ENCODE measurements at regions not wholly inside any gene's neighbourhood (a gene's known extent, or its start where the extent isn't known, plus 50 kb on each side); places are given as distances from the start of the nearest gene placed in this dataset.
A peak's percentile ranks its signal among the peaks of the same experiment; 100 is the strongest.

- DNase-seq, result no peak
Measured at GRCh38 chr18:2082676-2083075, 488.6 kb downstream of the METTL4 start.

GRCh38 chr18:2083691-2084090 is 487.6 kb downstream of the METTL4 start:
- no peak for DNase-seq

DNA sequence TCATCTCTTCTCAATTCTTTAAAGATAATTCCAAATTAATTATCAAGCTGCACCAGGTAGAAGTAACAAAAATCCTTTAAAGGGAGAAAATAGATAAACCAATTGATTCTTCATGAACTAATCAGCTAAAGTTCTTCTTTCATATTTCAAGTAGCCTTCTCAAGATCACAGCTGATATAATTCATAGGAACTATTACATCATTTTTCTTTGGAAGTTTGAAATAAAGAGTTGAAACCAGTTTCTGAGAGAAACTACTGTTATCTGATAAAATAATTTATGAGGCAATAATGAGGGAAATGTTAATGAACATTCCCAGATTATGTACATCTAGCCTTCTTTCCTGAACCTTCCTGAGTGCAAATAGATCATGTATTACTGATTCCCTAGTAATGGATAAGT is 484.9 kb downstream of the METTL4 start:
- no peak for DNase-seq

GRCh38 chr18:2087877-2088673 is 483.2 kb downstream of the METTL4 start:
- DNase-seq, result no peak

GRCh38 chr18:2089396-2089795 is 481.9 kb downstream of the METTL4 start:
- DNase-seq, result no peak

DNA sequence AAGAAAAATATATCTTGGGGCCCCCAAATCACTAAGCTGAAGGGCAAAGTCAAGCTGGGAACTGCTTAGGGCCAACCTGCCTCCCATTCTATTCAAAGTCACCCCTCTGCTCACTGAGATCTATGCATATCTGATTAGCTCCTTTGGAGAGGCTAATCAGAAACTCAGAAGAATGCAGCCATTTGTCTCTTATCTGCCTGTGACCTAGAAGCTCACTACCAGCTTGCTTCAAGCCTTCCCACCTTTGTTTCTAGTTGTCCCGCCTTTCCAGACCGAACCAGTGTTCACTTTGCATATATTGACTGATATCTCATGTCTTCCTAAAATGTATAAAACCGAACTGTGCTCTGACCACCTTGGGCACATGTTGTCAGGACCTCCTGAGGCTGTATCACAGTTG is 479.4 kb downstream of the METTL4 start:
- no peak for DNase-seq

DNA sequence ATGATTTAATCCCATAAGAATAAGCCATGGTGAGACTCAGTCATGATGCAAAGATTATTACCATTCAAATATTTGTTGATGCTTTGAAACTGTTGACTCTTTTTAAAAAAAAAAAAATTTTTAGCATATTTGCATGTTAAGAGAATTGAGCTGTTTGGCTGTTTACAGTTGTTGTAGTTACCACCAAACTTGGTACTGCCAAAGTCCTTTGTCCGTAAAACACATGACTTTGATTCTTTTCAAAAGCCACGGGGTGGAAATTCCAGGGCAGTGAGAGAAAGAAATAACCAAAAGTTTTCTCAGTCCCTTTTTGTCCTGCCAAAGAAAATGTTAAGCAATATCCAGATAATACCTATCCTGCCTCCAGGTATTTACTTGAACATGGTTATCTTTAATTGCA is 474.8 kb downstream of the METTL4 start:
- DNase-seq, result no peak

- no peak for DNase-seq
Measured at GRCh38 chr18:2100694-2101213, 470.6 kb downstream of the METTL4 start.

DNA sequence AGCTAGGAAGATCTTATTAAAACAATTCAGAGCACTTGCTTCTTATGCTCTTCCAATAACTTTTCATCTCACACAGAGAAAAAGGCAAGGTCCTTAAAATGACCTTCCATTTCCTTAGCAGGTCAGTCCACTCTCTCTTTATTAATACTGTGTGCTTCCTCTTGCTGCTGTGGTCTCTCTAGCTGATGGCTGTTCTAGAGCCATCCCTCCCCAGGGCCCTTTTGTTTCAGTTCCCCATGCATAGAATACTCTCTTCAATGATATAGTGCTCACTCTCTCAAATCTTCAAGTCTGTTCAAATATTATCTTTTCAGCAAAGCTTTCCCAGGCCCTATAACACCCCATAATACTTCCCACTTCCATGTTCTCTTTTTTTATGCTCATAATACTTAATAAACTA is 469.3 kb downstream of the METTL4 start:
- DNase-seq, result no peak

GRCh38 chr18:2103299-2103698 is 468.0 kb downstream of the METTL4 start:
- DNase-seq, result no peak

GRCh38 chr18:2104620-2105462 is 466.5 kb downstream of the METTL4 start:
- peak in 2 of 4 experiments; percentile 3 to 7 for DNase-seq

- no peak for DNase-seq
Measured at GRCh38 chr18:2108591-2108990, 462.7 kb downstream of the METTL4 start.

- no peak for DNase-seq
Measured at GRCh38 chr18:2111456-2111855, 459.8 kb downstream of the METTL4 start.

GRCh38 chr18:2112435-2113045 is 458.8 kb downstream of the METTL4 start:
- no peak for DNase-seq

DNA sequence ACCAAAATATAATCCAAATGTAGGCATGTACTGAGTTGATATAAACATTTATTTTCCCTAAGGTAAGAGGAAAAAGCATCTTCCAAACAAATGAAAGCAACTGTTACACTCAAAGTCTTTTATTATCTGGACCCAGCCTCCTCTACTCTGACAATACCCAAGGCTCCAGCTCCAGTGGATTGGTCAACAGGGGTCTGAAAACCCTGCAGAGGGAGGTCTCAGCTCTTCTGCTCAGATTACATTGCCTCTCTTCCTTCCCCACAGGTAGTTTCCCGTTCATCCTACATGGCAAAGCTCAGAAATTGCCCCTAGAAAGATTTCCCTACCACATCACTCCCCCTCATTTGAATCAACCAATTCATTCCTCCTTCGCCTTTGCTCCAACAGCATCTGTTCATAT is 457.0 kb downstream of the METTL4 start:
- no peak for DNase-seq

GRCh38 chr18:2114765-2115164 is 456.5 kb downstream of the METTL4 start:
- no peak for DNase-seq

- DNase-seq, result no peak
Measured at GRCh38 chr18:2121224-2121623, 450.1 kb downstream of the METTL4 start.

DNA sequence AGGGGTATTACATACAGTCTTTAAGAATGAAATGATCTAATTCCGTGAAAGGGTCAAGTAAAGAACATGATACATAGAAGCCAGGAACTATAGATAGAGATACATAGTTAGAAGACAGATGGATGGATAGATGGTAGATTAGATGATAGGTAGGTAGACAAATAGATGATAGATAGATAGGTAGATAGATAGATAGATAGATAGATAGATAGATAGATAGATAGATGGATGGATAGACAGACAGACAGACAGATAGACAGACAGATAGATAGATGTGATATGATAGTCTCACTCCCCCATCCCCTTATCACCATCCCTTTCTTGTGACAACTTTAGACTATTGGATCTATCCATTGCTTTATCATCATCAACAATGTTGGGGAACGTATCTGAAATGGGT is 448.2 kb downstream of the METTL4 start:
- no peak for DNase-seq

DNA sequence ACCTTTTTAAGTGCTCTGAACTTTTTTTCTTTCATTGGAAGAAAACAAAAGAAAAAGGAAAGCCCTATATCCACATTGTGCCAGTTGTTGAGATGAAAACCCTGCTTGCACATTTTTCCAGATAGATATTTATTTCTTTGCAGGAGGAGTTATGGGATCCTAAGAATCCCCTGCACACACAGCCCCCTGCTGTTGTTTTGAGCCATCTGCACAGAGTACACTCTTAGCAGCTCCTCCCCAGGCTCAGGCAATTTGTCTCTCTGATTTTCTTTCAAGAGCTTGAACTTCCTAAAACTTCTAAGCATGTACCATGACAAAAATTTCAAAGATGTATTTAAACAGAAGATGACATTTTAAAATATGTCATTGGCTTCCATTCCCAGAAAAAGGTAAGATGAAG is 436.9 kb downstream of the METTL4 start:
- DNase-seq, result no peak

DNA sequence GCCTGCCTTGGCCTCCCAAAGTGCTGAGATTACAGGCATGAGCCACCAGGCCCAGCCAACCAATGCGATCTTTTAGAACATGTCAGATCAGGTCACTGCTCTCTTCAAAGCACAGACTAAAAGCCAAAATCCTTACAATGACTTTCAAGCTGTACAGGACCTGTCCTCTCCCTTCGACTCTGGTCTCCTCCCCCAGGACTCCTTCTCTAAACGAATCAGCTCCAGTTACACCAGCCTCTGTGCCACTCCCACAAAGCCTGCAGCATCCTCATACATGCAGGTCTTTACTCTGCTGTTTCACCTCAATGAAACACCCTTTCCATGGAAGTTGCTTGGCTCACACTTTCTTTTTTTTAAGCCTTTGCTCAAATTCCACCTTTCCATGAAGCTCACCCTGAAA is 436.0 kb downstream of the METTL4 start:
- no peak for DNase-seq

GRCh38 chr18:2138552-2138951 is 432.8 kb downstream of the METTL4 start:
- no peak for DNase-seq

- no peak for DNase-seq
Measured at GRCh38 chr18:2139691-2140090, 431.6 kb downstream of the METTL4 start.

GRCh38 chr18:2143636-2144035 is 427.7 kb downstream of the METTL4 start:
- no peak for DNase-seq

- DNase-seq, result no peak
Measured at GRCh38 chr18:2144811-2145210, 426.5 kb downstream of the METTL4 start.

All from activated naive CD4-positive, alpha-beta T cell (primary cell).